Posterior cingulate gyrus (tissue), 11 donors: ENCODE measurements at regions not wholly inside any gene's neighbourhood (a gene's known extent, or its start where the extent isn't known, plus 50 kb on each side); places are given as distances from the start of the nearest gene placed in this dataset.

Source experiments
- DNase-seq, 10 donors: peaks; one replicate each; pipeline versions ENCODE4 v3.0.0 to v3.0.0-alpha.2; 2020 to 2021; ENCODE audit warnings: mixed read lengths in 3 of 10
- intact Hi-C: fragments of 100-400 bp; cut with DNase I; formaldehyde crosslinking; loops from one replicate; pipeline ENCODE4 v1.15.1; 2023

- intact Hi-C loops: no loop called here
- no peak for DNase-seq
These were observed 412.9 kb upstream of the SUCLG2 start for GRCh38 chr3:68067314-68067713.

- no peak for DNase-seq
- intact Hi-C loops: no loop called here
These were observed 408.5 kb upstream of the SUCLG2 start for GRCh38 chr3:68062926-68063325.

- intact Hi-C loops: no loop called here
- DNase-seq: no peak
These were observed 406.5 kb upstream of the SUCLG2 start for GRCh38 chr3:68060910-68061309.

- intact Hi-C loops: no loop called here
- no peak for DNase-seq
These were observed 405.8 kb upstream of the SUCLG2 start for GRCh38 chr3:68060191-68060590.

GRCh38 chr3:68059628-68060152 is 405.3 kb upstream of the SUCLG2 start:
- intact Hi-C loops: no loop called here
- DNase-seq: no peak

- intact Hi-C loops: no loop called here
- no peak for DNase-seq
These were observed 403.4 kb upstream of the SUCLG2 start for GRCh38 chr3:68057637-68058320.

GRCh38 chr3:68056556-68056955 is 402.1 kb upstream of the SUCLG2 start:
- intact Hi-C loops: no loop called here
- no peak for DNase-seq

- intact Hi-C loops: no loop called here
- no peak for DNase-seq
These were observed 400.8 kb upstream of the SUCLG2 start for GRCh38 chr3:68055215-68055614.

GRCh38 chr3:68049776-68050175 is 395.4 kb upstream of the SUCLG2 start:
- DNase-seq: no peak
- intact Hi-C loops: no loop called here

- no peak for DNase-seq
- intact Hi-C loops: no loop called here
These were observed 391.6 kb upstream of the SUCLG2 start for GRCh38 chr3:68045976-68046375.

GRCh38 chr3:68033867-68034266 is 379.5 kb upstream of the SUCLG2 start:
- DNase-seq: no peak
- intact Hi-C loops: no loop called here

- intact Hi-C loops: no loop called here
- no peak for DNase-seq
These were observed 377.8 kb upstream of the SUCLG2 start for GRCh38 chr3:68032209-68032608.

- DNase-seq: no peak
- intact Hi-C loops: no loop called here
These were observed 370.8 kb upstream of the SUCLG2 start for GRCh38 chr3:68025189-68025588.

- no peak for DNase-seq
- intact Hi-C loops: no loop called here
These were observed 365.5 kb upstream of the SUCLG2 start for GRCh38 chr3:68019876-68020275.

GRCh38 chr3:68018275-68018674 is 363.9 kb upstream of the SUCLG2 start:
- intact Hi-C loops: no loop called here

GRCh38 chr3:68017069-68017468 is 362.7 kb upstream of the SUCLG2 start:
- DNase-seq: no peak
- intact Hi-C loops: no loop called here

More at GRCh38 chr3:68018275-68018674, 363.9 kb upstream of the SUCLG2 start:
- no peak for DNase-seq

- intact Hi-C loops: no loop called here
These were observed 355.5 kb upstream of the SUCLG2 start for GRCh38 chr3:68009900-68010299.

GRCh38 chr3:68007621-68008226 is 353.3 kb upstream of the SUCLG2 start:
- intact Hi-C loops: no loop called here
- DNase-seq: peak in 9 of 10 donors; percentile 17 to 88 (median 43)

More at GRCh38 chr3:68009900-68010299, 355.5 kb upstream of the SUCLG2 start:
- DNase-seq: no peak

GRCh38 chr3:68006646-68007045 is 352.2 kb upstream of the SUCLG2 start:
- DNase-seq: no peak
- intact Hi-C loops: no loop called here

- peak in 1 of 10 donors; percentile 3 for DNase-seq
- intact Hi-C loops: no loop called here
These were observed 349.7 kb upstream of the SUCLG2 start for GRCh38 chr3:68004091-68004490.

- no peak for DNase-seq
- intact Hi-C loops: no loop called here
These were observed 343.9 kb upstream of the SUCLG2 start for GRCh38 chr3:67998281-67998680.

GRCh38 chr3:67995206-67995605 is 340.8 kb upstream of the SUCLG2 start:
- DNase-seq: no peak
- intact Hi-C loops: no loop called here
